ENCODE measurements at regions not wholly inside any gene's neighbourhood (a gene's known extent, or its start where the extent isn't known, plus 50 kb on each side); places are given as distances from the start of the nearest gene placed in this dataset.

- no peak overlapping the region for H3K4me3 ChIP-seq
- no peaks in the 10 kb centered on the region for H3K4me1 ChIP-seq
- DNase-seq: no peak
- H3K36me3 ChIP-seq: no peaks in the 10 kb centered on the region
- H3K27me3 ChIP-seq: no peaks in the 10 kb centered on the region
- no peaks in the 10 kb centered on the region for H3K9me3 ChIP-seq (replicated peaks)
- no peak overlapping the region for H3K27ac ChIP-seq
Measured at GRCh38 chr6:126091466-126091865, 105.1 kb downstream of the TRMT11 start.

DNA sequence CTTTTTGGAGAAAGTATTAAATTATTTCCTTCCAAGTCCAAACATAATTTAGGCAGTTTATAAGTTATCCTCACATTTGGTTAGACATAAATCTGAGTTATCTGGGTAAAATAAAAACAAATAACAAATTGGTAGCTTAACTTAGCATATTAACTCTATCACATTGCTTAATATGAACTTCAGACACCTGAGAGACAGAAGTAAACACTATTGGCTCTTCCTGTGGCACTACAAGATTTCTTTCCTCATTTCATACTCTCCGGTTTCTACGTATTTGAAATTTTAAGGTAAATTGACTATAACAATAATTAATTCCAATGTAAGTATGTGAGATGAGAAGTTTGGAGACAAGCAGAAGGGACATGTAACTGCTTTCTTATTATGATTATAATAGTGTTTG, 106.8 kb downstream of the TRMT11 start:
- Histone ChIP-seq H3K27me3 (no peaks in the 10 kb centered on the region), H3K9me3 (replicated peaks) (no peaks in the 10 kb centered on the region), H3K27ac (no peak overlapping the region), H3K4me1 (no peaks in the 10 kb centered on the region), H3K4me3 (no peak overlapping the region), H3K36me3 (no peaks in the 10 kb centered on the region)
- DNase-seq: no peak

DNA sequence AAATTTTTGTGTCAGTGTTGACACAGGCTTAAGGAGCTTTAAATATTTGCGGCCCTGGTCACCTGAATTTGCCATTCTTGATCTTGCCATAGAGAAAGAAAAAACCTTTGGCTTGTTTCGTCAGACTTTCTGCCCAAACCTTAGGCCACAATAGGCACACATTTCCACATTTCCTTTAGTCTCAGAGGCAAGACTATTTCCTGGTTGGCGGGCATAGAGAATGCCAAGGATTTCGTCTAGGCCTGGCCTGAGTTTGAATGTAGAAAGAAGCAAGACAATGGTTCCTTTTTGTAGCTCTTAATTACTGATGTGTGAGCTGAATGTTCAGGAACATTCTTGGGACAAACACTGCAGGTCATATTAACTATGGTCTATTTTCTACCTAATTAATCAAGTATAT, 108.1 kb downstream of the TRMT11 start:
- Histone ChIP-seq H3K27ac (no peak overlapping the region), H3K4me1 (no peaks in the 10 kb centered on the region), H3K27me3 (no peaks in the 10 kb centered on the region), H3K4me3 (no peak overlapping the region), H3K9me3 (replicated peaks) (no peaks in the 10 kb centered on the region), H3K36me3 (no peaks in the 10 kb centered on the region)
- no peak for DNase-seq

- no peaks in the 10 kb centered on the region for H3K36me3 ChIP-seq
- no peak overlapping the region for H3K27ac ChIP-seq
- no peaks in the 10 kb centered on the region for H3K27me3 ChIP-seq
- no peak overlapping the region for H3K4me3 ChIP-seq
- H3K9me3 ChIP-seq (replicated peaks): no peaks in the 10 kb centered on the region
- H3K4me1 ChIP-seq: no peaks in the 10 kb centered on the region
- DNase-seq: no peak
Measured at GRCh38 chr6:126100386-126100785, 114.0 kb downstream of the TRMT11 start.

- Histone ChIP-seq H3K27me3 (no peaks in the 10 kb centered on the region), H3K36me3 (no peaks in the 10 kb centered on the region), H3K4me3 (no peak overlapping the region), H3K27ac (no peak overlapping the region), H3K9me3 (replicated peaks) (no peaks in the 10 kb centered on the region), H3K4me1 (no peaks in the 10 kb centered on the region)
- DNase-seq: no peak
Measured at GRCh38 chr6:126102358-126102757, 116.0 kb downstream of the TRMT11 start.

DNA sequence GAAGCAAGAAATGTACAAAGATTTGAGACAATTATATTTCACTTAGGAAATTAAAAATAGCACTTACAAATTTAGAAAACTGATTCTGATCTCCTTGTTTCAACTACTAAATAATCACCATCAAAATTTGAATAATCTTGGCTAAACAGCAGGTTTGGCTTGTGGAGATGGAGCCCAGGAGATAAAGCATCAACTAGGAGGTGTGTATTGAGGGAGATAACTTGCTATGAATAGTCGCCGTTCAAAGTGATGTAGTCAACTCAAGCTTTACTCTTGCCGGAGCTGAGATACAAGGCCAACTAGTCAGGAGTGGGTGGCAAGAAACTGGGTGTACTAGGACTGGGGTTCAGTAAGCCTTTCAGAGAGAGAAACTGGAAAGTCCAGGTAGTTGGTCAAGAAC, 117.7 kb downstream of the TRMT11 start:
- no peak overlapping the region for H3K27ac ChIP-seq
- no peak for DNase-seq
- H3K4me3 ChIP-seq: no peak overlapping the region

DNA sequence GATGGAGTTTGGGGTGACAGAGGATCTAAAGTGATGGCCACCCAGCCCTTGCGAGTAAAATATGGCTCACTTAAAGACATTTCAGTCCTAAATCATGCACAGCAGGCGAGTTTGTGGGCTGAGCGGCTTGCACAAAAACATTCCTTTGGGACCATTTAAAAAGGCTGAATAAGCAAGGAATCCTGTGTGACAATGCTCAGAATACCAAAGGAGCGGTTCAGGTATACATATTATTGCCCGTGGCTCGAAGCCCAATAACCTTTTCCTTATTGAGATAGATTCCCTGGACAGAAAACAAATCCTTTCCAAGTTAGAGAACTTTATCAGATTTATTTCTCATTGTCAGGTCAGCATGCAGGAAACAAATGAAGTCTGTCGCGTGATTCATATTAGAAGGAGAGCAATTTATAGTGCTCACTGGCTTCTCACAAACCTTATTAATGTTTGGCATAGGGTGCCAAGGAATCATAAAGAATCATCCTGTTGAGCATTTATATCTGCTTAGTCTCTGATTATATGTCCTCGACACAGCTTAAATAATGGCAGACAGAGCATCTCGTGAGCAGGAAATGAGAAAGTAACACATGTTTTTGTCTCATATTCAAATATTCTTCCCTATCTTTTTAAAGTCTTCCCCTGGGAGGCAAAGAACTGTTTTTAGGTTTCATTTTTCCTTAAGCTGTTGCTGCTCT, 121.3 kb downstream of the TRMT11 start:
- H3K36me3 ChIP-seq: no peaks in the 10 kb centered on the region
- no peaks in the 10 kb centered on the region for H3K27me3 ChIP-seq
- no peak overlapping the region for H3K4me3 ChIP-seq
- H3K4me1 ChIP-seq: no peaks in the 10 kb centered on the region
- no peaks in the 10 kb centered on the region for H3K9me3 ChIP-seq (replicated peaks)
- DNase-seq: no peak
- H3K27ac ChIP-seq: no peak overlapping the region

More for the DNA sequence above, 117.7 kb downstream of the TRMT11 start:
- Histone ChIP-seq H3K4me1 (no peaks in the 10 kb centered on the region), H3K27me3 (no peaks in the 10 kb centered on the region), H3K36me3 (no peaks in the 10 kb centered on the region), H3K9me3 (replicated peaks) (no peaks in the 10 kb centered on the region)

GRCh38 chr6:126110512-126111270, 124.4 kb downstream of the TRMT11 start:
- Histone ChIP-seq H3K36me3 (no peaks in the 10 kb centered on the region), H3K27me3 (no peaks in the 10 kb centered on the region), H3K4me1 (no peaks in the 10 kb centered on the region), H3K9me3 (replicated peaks) (no peaks in the 10 kb centered on the region), H3K27ac (no peak overlapping the region), H3K4me3 (no peak overlapping the region)
- no peak for DNase-seq

DNA sequence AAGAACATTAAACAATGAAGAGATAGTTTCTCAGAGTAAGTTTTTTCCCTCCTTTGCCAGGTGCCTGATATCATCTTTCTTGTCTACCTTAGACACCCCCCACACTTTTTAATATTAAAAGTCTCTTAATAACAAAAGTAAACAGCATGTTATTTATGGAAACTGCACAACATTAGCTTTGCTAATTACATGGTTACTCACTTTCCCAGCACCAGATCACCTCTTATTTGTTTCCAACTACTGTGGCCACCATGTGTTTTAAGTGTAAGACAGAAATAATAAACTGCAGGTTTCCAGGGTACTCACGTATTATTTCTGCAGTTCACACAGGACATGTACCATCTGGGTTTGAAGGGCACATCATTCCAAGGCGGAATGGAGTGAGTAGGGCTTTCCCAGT, 125.0 kb downstream of the TRMT11 start:
- no peaks in the 10 kb centered on the region for H3K36me3 ChIP-seq
- DNase-seq: no peak
- H3K9me3 ChIP-seq (replicated peaks): no peaks in the 10 kb centered on the region
- no peak overlapping the region for H3K4me3 ChIP-seq
- no peak overlapping the region for H3K27ac ChIP-seq
- H3K4me1 ChIP-seq: no peaks in the 10 kb centered on the region
- no peaks in the 10 kb centered on the region for H3K27me3 ChIP-seq

DNA sequence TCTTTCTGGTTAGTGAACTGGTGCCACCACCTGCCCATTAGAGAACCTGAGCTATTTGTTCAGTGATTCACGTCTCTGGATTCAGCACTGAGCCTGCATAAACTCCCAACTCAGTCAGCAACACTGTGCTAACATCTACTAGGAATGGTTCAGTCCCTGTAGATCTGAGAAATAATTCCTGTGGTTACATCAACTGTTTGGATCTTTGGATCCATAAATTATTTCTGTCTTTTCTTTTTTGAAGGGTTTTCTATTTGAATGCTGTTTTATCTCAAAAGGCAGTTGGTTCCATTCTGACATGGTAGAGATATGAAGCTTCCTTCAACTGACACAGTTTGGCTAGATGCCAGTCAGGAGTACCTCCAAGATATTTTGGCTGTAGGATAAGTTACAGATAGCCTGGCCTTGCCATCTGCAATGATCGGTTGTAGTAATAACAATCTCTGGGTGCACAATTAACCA, 125.9 kb downstream of the TRMT11 start:
- Histone ChIP-seq H3K4me3 (no peak overlapping the region), H3K9me3 (replicated peaks) (no peaks in the 10 kb centered on the region), H3K36me3 (no peaks in the 10 kb centered on the region), H3K27ac (no peak overlapping the region), H3K4me1 (no peaks in the 10 kb centered on the region), H3K27me3 (no peaks in the 10 kb centered on the region)
- no peak for DNase-seq

DNA sequence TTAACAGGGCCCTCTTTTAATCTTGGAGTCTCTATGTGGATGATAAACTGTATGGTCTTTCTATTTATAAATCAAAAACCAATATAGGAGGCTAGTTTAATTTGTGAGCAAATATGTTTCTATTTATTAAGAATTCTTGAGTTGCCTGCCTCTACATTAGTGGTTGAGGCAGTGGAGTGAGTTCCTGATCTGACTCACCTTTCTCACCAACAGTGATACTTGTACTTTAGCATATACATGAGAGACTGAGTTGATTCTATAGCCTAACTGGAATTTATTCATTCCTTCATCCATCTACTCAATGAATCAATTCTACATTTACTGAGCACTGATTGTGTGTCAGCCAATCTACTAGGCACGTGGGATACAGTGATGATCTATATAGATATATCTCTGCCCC, 126.9 kb downstream of the TRMT11 start:
- H3K27me3 ChIP-seq: no peaks in the 10 kb centered on the region
- DNase-seq: no peak
- no peaks in the 10 kb centered on the region for H3K4me1 ChIP-seq

GRCh38 chr6:126117251-126117650, 130.9 kb downstream of the TRMT11 start:
- H3K27ac ChIP-seq: no peak overlapping the region
- no peaks in the 10 kb centered on the region for H3K4me1 ChIP-seq
- DNase-seq: no peak
- H3K36me3 ChIP-seq: no peaks in the 10 kb centered on the region
- no peaks in the 10 kb centered on the region for H3K27me3 ChIP-seq
- no peaks in the 10 kb centered on the region for H3K9me3 ChIP-seq (replicated peaks)
- no peak overlapping the region for H3K4me3 ChIP-seq

More for the DNA sequence above, 126.9 kb downstream of the TRMT11 start:
- Histone ChIP-seq H3K9me3 (replicated peaks) (no peaks in the 10 kb centered on the region), H3K36me3 (no peaks in the 10 kb centered on the region), H3K4me3 (no peak overlapping the region), H3K27ac (no peak overlapping the region)

DNA sequence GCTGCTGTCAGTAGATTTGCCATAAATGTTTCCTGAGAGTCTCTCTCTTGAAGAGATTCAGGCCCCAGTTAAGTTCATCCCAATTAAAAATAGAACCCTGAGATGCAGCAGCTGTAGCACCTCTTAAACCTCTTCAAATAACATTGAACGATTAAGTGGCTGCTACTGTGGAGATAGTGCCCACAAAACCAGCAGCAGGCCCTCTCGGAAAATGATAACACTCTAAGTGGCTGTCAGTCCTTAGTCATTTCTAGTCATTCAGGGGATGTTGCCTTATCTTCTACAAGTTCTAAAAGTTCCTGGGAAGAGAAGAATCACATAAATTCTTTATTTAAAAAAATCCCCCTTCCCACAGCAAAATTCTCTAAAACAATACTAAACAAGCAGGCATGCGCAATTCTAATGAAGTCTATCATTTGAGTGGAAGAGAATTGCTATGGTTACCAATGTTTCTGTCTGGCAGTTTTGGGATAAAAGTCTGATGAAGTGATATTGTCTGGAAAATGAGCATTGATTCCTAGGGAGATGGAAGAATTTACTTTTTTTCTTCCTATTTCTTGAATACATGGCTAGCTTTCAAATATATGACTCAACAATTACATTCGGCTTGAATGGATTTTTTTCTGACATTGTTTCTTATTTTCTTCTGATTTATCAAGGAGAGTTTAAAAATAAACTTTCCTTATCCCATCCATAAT, 131.9 kb downstream of the TRMT11 start:
- no peaks in the 10 kb centered on the region for H3K9me3 ChIP-seq (replicated peaks)
- no peak overlapping the region for H3K27ac ChIP-seq
- no peaks in the 10 kb centered on the region for H3K36me3 ChIP-seq
- no peaks in the 10 kb centered on the region for H3K27me3 ChIP-seq
- no peaks in the 10 kb centered on the region for H3K4me1 ChIP-seq
- H3K4me3 ChIP-seq: no peak overlapping the region
- no peak for DNase-seq

DNA sequence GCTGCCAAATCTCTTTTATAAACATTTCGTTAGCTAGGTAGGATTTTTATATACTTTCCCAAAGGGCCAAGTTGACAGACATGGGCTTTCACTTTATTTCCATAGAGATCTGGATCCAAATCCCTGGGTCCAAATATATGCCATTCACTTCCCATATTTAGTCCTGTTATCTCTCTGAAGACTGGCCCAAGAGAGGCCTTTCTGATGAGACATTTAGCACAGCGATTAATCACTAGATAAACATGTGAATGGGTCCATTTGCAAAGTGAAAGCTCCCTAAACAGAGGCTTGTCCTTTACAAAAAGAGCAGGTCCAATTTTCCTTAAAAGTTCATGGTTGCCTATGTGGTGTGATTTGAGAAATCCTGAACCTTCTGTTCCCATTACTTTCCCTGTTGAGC, 132.6 kb downstream of the TRMT11 start:
- Histone ChIP-seq H3K27me3 (no peaks in the 10 kb centered on the region), H3K27ac (no peak overlapping the region), H3K9me3 (replicated peaks) (no peaks in the 10 kb centered on the region), H3K4me1 (no peaks in the 10 kb centered on the region), H3K4me3 (no peak overlapping the region), H3K36me3 (no peaks in the 10 kb centered on the region)
- DNase-seq: no peak

DNA sequence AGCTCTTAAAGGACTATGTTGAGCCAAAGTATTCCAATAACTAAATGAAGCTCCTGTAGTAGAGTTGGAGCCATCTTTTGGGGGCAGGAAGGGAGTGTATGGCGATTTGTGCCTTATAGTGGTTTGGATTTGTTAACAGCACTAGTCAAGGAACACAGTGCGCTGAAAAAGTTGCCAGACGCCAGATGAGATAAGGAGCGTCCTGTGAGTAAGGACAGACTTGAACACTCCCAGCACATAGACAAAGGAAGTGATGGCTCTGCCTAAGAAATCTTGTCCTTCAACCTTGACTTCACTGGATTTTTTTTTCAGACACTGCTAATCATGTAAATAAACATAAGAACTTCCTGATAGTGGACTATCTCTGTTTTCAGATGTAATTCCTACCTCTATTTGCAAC, 136.9 kb downstream of the TRMT11 start:
- no peaks in the 10 kb centered on the region for H3K36me3 ChIP-seq
- H3K4me3 ChIP-seq: no peak overlapping the region
- no peaks in the 10 kb centered on the region for H3K4me1 ChIP-seq
- H3K27me3 ChIP-seq: no peaks in the 10 kb centered on the region
- DNase-seq: no peak
- no peaks in the 10 kb centered on the region for H3K9me3 ChIP-seq (replicated peaks)
- H3K27ac ChIP-seq: no peak overlapping the region
